Activated CD4-positive, CD25-positive, alpha-beta regulatory T cell treated with anti-CD3 and anti-CD28 coated beads, Interleukin-2, amount 50 U/mL, for 16 hours (primary cell): ENCODE measurements at regions not wholly inside any gene's neighbourhood (a gene's known extent, or its start where the extent isn't known, plus 50 kb on each side); places are given as distances from the start of the nearest gene placed in this dataset.

Source experiments
- DNase-seq: peaks from one replicate; pipeline ENCODE4 v3.0.0-alpha.2; 2020; ENCODE audit warnings: low read depth, low spot score

GRCh38 chr11:70625582-70626518 is 227.5 kb downstream of the CTTN start:
- no peak for DNase-seq

DNA sequence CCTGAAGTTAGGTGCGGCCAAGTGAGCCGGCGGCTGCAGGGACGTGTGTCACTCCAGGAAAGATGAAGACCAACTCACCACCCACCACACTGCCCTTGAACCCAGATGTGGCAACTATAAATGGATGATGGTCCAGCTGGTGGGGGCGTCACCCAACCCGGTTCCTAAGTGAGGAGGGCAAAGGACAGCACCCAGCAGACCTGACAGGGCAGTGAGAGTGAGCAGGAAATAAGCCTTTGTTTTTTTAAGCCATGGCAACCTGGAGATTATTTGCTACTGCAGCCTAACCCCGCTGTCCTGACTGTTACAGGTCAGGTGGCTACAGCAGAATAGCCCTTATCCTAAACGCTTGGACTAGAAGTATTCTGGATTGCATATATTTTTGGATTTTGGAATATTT is 228.9 kb downstream of the CTTN start:
- no peak for DNase-seq

DNA sequence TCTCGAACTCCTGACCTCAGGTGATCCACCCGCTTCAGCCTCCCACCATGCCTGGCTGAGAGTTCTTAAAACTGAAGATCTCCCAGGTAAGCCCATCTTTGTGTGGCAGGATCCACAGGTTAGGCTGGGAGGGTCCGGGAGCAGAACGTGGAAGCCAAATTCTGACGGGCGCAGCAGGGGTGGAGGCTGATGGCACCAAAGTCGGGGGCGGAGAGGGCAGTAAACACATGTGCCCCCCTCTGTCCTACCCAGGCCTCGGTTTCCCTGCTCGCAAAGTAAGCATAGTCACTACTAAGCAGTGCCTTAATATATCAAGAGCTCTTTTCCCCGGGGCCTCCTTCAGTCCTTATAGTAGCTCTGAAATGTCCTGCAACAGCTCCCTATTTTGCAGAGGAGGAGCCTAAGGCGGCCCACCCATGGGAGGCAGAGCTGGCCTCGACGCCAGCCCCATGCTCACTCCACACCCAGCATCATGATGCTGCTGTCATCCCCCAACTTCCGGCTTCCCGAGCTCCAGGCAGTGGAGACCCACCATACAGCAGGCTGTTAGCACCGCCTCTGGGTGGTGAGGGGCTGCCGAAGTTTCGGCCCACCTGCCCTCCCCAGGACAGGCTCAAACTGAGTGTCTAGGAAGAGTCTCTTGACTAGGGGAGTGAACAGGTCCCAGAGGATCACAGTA is 230.0 kb downstream of the CTTN start:
- DNase-seq = no peak

GRCh38 chr11:70628855-70629844 is 230.8 kb downstream of the CTTN start:
- no peak for DNase-seq

- DNase-seq = no peak
Observed at GRCh38 chr11:70630068-70630467, 231.7 kb downstream of the CTTN start.

- no peak for DNase-seq
Observed at GRCh38 chr11:70630816-70631623, 232.7 kb downstream of the CTTN start.

DNA sequence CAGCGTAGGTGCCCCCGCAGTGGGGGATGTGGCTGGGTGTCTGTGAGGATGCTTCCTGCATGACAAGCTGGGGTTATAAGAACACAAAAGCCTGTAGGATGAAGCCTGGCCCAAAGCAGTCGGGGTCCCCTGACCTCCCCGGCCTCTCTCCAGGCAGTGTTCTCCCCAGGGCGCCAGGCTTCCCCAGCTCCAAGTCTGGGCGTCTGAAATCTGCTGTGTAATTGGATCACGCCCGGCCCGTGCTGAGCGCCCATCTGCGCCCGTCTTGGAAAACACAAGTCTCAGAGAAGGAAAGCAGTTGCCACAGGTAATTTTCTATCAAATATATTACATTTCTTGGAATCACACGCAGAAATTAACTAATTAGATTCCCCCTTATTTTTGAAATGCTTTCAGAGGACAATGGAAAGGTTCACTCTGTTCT is 233.3 kb downstream of the CTTN start:
- DNase-seq = no peak

DNA sequence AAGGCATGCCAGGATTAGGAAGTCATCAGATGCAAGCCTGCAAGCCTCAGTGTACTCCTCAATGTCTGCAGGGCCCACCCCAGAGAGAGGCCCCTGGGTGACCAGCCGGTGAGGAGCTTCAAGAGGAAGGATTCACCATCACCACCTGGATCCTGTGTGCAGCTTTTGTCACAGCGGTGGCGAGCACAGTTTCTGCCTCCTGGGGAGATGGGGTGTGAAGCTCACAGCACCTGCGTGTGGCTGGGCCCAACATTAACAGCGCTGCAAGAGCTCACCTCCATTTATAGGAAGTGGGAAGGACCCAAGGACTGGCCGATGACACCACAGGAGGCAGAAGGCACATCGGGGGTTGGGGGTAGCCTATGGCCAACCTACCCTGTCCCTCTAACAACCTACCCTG is 235.3 kb downstream of the CTTN start:
- no peak for DNase-seq

DNA sequence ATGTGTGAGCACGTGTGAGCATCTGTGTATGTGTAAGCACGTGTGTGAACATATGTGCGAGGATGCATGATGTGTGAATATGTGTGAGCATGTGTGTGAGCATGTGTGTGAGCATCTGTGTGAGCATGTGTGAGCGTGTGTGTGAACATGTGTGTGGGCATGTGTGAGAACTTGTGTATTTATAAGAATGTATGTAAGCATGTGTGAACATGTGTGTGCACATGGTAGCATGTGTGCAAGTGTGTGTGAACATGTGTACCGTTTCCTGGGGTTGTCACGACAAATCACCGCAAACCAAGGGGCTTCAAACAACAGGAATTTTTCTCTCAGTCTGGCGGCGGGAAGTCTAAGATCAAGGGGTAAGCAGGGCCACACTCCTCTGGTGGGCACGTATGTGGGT is 238.3 kb downstream of the CTTN start:
- no peak for DNase-seq

GRCh38 chr11:70637186-70637800 is 239.0 kb downstream of the CTTN start:
- no peak for DNase-seq

DNA sequence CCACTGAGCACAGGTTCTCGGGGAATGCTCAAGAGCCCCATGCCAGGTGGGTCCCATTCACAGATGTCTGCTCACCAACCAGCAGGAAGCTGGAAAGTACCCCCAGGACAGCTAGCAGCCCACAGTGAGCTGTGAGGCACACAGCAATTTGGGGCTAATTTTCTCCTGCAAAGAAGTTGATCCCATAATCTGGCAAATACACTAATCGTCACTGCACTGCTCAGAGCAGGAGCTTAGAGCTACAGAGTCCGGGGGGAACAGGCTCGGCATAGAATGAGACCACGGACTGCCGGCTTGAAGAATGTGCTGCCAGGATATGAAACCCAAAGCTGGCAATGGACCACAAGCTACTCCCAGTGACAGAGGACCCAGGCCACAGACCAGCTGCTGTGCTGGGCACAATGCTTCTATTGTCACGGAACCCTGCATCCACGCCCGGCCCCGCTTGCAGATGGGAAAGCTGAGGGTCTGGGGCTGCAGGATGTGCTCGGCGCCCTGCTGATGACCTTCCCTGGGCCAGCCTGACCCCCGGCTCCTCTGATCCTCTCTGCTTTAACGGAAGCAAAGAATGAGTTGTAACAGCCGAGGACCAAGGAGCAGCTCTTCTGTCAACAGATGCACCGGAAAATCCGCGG is 239.7 kb downstream of the CTTN start:
- DNase-seq = no peak

GRCh38 chr11:70640408-70640807 is 242.1 kb downstream of the CTTN start:
- DNase-seq = no peak

DNA sequence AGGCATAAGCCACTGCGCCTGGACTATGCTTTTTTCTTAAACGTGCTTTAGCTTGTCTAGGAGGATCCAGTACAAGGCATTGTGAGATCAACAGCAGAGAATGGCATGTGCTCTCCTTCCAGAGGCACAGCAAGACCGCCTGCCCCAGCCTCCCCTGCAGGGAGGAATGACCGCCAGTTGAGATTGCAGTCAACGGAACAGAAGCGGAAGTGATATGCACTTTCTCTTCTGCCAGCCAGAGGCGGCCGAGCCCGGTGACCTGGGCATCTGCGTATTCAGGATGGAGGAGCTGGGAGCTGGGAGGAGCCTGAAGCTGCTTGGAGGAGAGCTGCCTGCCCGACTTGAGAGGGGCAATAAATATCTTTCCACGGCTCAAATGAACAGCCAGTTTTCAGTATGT is 243.0 kb downstream of the CTTN start:
- DNase-seq = no peak

- no peak for DNase-seq
Observed at GRCh38 chr11:70642266-70642665, 243.9 kb downstream of the CTTN start.

DNA sequence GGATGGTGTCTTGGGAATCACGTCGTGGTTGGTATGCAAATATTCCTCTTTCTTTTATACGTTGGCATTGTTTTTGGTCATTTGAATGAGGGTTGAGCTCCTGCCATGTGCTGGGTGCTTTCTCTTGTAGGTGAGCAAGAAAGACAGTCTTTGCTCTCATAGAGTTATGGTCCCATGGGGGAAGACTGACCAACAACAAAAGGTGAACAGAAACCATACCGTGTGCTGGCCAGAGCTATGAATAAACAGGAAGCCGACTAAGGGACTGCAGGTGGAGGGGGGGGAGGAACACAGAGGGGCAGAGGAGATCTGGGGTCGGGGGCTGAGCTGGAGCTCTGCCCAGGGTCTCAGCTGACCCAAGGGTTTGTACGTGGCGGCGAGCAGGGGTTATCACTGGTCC is 245.3 kb downstream of the CTTN start:
- DNase-seq = no peak

GRCh38 chr11:70644343-70645060 is 246.2 kb downstream of the CTTN start:
- DNase-seq = no peak

DNA sequence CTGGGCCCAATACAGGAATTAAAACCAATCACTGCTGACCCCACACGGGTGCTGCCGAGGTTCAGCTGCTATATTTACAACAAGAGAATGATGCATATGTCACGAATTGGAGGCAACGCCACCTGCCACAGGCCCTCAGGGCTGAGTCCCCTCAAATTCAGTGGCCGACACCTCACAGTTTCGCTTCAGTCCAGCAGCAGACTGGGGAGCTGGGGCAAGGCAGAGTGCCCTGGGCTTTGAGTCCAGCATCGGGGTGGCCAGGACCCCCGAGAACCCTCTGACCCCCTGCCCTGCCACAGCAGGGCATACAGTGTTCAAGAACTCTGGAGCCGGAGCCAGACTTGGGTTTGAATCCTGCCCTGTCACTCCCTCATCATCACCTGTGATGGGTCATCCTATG is 247.2 kb downstream of the CTTN start:
- no peak for DNase-seq

GRCh38 chr11:70646272-70647049 is 248.1 kb downstream of the CTTN start:
- DNase-seq = no peak
